Esophagus muscularis mucosa (tissue), 4 donors: ENCODE measurements at regions not wholly inside any gene's neighbourhood (a gene's known extent, or its start where the extent isn't known, plus 50 kb on each side); places are given as distances from the start of the nearest gene placed in this dataset.
A peak's percentile ranks its signal among the peaks of the same experiment; 100 is the strongest.

Experiments used
- DNase-seq: peaks from one replicate; pipeline ENCODE4 v3.0.0-alpha.2; 2017; ENCODE audit errors: extremely low spot score
- H3K27ac ChIP-seq, 4 donors: fragments of 200-600 bp; sonication (generic); replicated peaks in 1 of 4; 1 replicate in 3 of 4; 2 replicates in 1 of 4; pipeline ENCODE4 v1.5.1; 2016 to 2019; ENCODE audit warnings: mild to moderate bottlenecking in 1 of 4
- H3K27me3 ChIP-seq, 4 donors: fragments of 200-600 bp; sonication (generic); one replicate each; pipeline versions ENCODE4 v1.5.1 to v1.6.0; 2016 to 2019
- H3K36me3 ChIP-seq, 4 donors: fragments of 200-600 bp; sonication (generic); one replicate each; pipeline ENCODE4 v1.5.1; 2016 to 2019
- H3K4me1 ChIP-seq, 4 donors: fragments of 200-600 bp; sonication (generic); one replicate each; pipeline ENCODE4 v1.5.1; 2016 to 2019
- H3K4me3 ChIP-seq, 4 donors: fragments of 200-600 bp; sonication (generic); 1 replicate in 2 of 4; 2 replicates in 2 of 4; pipeline ENCODE4 v1.5.1; 2016 to 2019; ENCODE audit warnings: mild to moderate bottlenecking in 4 of 4, moderate library complexity in 1 of 4
- H3K9me3 ChIP-seq, 4 donors: fragments of 200-600 bp; sonication (generic); 1 replicate in 3 of 4; 2 replicates in 1 of 4; pipeline ENCODE4 v1.5.1; 2016 to 2019
- CTCF ChIP-seq, 3 experiments: fragments of 200-600 bp in 2 of 3; fragments of 450-650 bp in 1 of 3; sonication (generic) in 2 of 3; IDR thresholded peaks; one replicate each; pipeline ENCODE4 v1.5.1; 2017 to 2019; ENCODE audit warnings: antibody characterized with exemption in 3 of 3, mild to moderate bottlenecking in 2 of 3, moderate library complexity in 1 of 3
- EP300 ChIP-seq: sonication (generic); formaldehyde crosslinking; IDR thresholded peaks from one replicate; pipeline ENCODE4 v1.6.1; 2017; ENCODE audit warnings: antibody characterized with exemption
- POLR2A ChIP-seq: fragments of 450-650 bp; IDR thresholded peaks from one replicate; pipeline ENCODE4 v1.6.1; 2017; ENCODE audit warnings: antibody characterized with exemption, moderate library complexity, mild to moderate bottlenecking, low read depth
- POLR2AphosphoS5 ChIP-seq, 2 donors: sonication (generic); formaldehyde crosslinking; IDR thresholded peaks; one replicate each; pipeline ENCODE4 v1.6.1; 2017; ENCODE audit warnings: antibody characterized with exemption in 2 of 2
- WGBS: methylation state at CpG from one replicate; pipeline ENCODE4 v1.1.5; 2018; 5-methylcytosine and 5-hydroxymethylcytosine counted together
- intact Hi-C: fragments of 100-400 bp; cut with DNase I; formaldehyde crosslinking; loops from one replicate; pipeline ENCODE4 v1.15.1; 2023

GRCh38 chr3:107428051-107428858 lies 51.0 kb downstream of the CCDC54 start:
- no peaks in the 10 kb centered on the region for H3K9me3 ChIP-seq
- no peak overlapping the region for H3K4me3 ChIP-seq
- H3K27ac ChIP-seq = peak overlapping the region in 1 of 4 donors; percentile 97
- TF ChIP-seq POLR2A = no peak
- no peak for TF ChIP-seq CTCF (IDR thresholded peaks at IDR 0.05)
- H3K27me3 ChIP-seq = no peaks in the 10 kb centered on the region
- H3K36me3 ChIP-seq = no peaks in the 10 kb centered on the region
- intact Hi-C loops = no loop called here
- WGBS = 85% methylated on average over 4 of the region's 4 CpGs
- H3K4me1 ChIP-seq = peaks cover 5 to 26% (median 18%) of the 10 kb centered on the region in 4 donors
- DNase-seq = no peak

GRCh38 chr3:107429320-107430181 lies 52.3 kb downstream of the CCDC54 start:
- H3K4me3 ChIP-seq = peak overlapping the region; percentile 80 to 96 (median 87)
- peak; percentile 73 to 89 (median 88) for TF ChIP-seq CTCF (IDR thresholded peaks at IDR 0.05)
- peak; percentile 57 to 77 for TF ChIP-seq POLR2AphosphoS5 (IDR thresholded peaks at IDR 0.05)
- no peak for TF ChIP-seq EP300
- TF ChIP-seq POLR2A = no peak
- 14% methylated on average over 37 of the region's 37 CpGs for WGBS
- peak overlapping the region; percentile 97 to 99 (median 97) for H3K27ac ChIP-seq
- intact Hi-C loops = loop anchor here (2.0 to 5.0 kb wide), 4 partner anchors 93 to 793 kb away; partner anchors contain the start of genes BBX and IFT57
- peaks cover 5 to 26% (median 18%) of the 10 kb centered on the region in 4 donors for H3K4me1 ChIP-seq
- no peak for DNase-seq
- no peaks in the 10 kb centered on the region for H3K9me3 ChIP-seq
- H3K27me3 ChIP-seq = no peaks in the 10 kb centered on the region
- no peaks in the 10 kb centered on the region for H3K36me3 ChIP-seq

GRCh38 chr3:107430214-107430995 lies 53.2 kb downstream of the CCDC54 start:
- peak overlapping the region; percentile 97 to 99 (median 97) for H3K27ac ChIP-seq
- H3K4me3 ChIP-seq = peak overlapping the region; percentile 80 to 96 (median 87)
- peaks cover 5 to 26% (median 18%) of the 10 kb centered on the region in 4 donors for H3K4me1 ChIP-seq
- H3K9me3 ChIP-seq = no peaks in the 10 kb centered on the region
- TF ChIP-seq POLR2A (no peak), POLR2AphosphoS5 (IDR thresholded peaks at IDR 0.05) (no peak), EP300 (no peak), CTCF (IDR thresholded peaks at IDR 0.05) (no peak)
- no peaks in the 10 kb centered on the region for H3K27me3 ChIP-seq
- H3K36me3 ChIP-seq = no peaks in the 10 kb centered on the region
- no peak for DNase-seq
- intact Hi-C loops = loop anchor here (2.0 to 5.0 kb wide), 4 partner anchors 92 to 792 kb away; partner anchors contain the start of genes BBX and IFT57
- 11% methylated on average over 23 of the region's 23 CpGs for whole genome bisulfite sequencing

- TF ChIP-seq EP300 (no peak), POLR2AphosphoS5 (IDR thresholded peaks at IDR 0.05) (peak in 1 of 2 donors; percentile 6)
- WGBS = 0% methylated on average over 16 of the region's 16 CpGs
- H3K27me3 ChIP-seq = no peaks in the 10 kb centered on the region
- peak overlapping the region; percentile 80 to 96 (median 87) for H3K4me3 ChIP-seq
- no peaks in the 10 kb centered on the region for H3K36me3 ChIP-seq
- DNase-seq = no peak
- peak overlapping the region; percentile 97 to 99 (median 97) for H3K27ac ChIP-seq
- H3K4me1 ChIP-seq = peaks cover 5 to 26% (median 18%) of the 10 kb centered on the region in 4 donors
- H3K9me3 ChIP-seq = no peaks in the 10 kb centered on the region
- intact Hi-C loops = loop anchor here (2.0 to 5.0 kb wide), 4 partner anchors 92 to 791 kb away; partner anchors contain the start of genes BBX and IFT57
Observed at GRCh38 chr3:107430996-107431245, 53.7 kb downstream of the CCDC54 start.
